ENCODE measurements at regions not wholly inside any gene's neighbourhood (a gene's known extent, or its start where the extent isn't known, plus 50 kb on each side); places are given as distances from the start of the nearest gene placed in this dataset.

GRCh38 chr6:149164199-149164750, 153.2 kb upstream of the TAB2 start:
- no peak for TF ChIP-seq CTCF (conservative IDR thresholded peaks at IDR 0.05; ENCODE audit: low read length)
- no peak for TF ChIP-seq EZH2phosphoT487 (IDR thresholded peaks at IDR 0.05; ENCODE audit: borderline replicate concordance, low read depth, low read length)

Measured in OCI-LY7 (cell line).